ENCODE measurements at regions not wholly inside any gene's neighbourhood (a gene's known extent, or its start where the extent isn't known, plus 50 kb on each side); places are given as distances from the start of the nearest gene placed in this dataset.

- Mint-ChIP-seq H3K9me3 (peaks cover 13% of the 10 kb centered on the region), H3K4me1 (no peaks in the 10 kb centered on the region), H3K4me3 (no peak overlapping the region)
These were observed 420.2 kb upstream of the CADM2 start for GRCh38 chr3:84538597-84538996.

DNA sequence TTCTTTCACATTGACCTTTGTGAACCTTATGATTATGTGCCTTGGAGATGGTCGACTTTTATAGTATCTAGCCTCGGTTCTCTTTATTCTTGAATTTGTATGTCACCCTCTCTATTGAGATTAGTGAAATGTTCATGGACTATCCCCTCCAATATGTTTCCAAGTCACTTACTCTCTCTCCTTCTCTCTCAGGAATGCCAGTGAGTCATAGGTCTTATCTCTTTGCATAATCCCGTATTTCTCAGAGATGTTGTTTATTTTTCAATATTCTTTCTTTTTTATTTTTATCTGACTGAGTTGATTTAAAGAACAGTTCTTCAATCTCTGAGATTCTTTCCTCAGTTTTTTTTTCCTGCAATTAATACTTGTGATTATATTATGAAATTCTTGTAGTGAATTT, 411.6 kb upstream of the CADM2 start:
- DNase-seq, result no peak
- no peaks in the 10 kb centered on the region for H3K27me3 Mint-ChIP-seq (ENCODE audit: insufficient read depth)
- H3K36me3 ChIP-seq (ENCODE audit: control insufficient read depth, insufficient read depth, low read length), result no peaks in the 10 kb centered on the region
- no peak for TF ChIP-seq CTCF (conservative IDR thresholded peaks at IDR 0.05)
- WGBS, 2 experiments (ENCODE audit: insufficient coverage in 1 of 2, insufficient read length in 1 of 2), result 81% methylated on average over 3 of the region's 3 CpGs; no CpG with 5 or more reads in 1 of the 2 experiments
- no peak overlapping the region for H3K9ac ChIP-seq (ENCODE audit: extremely low read depth, low read length, poor library complexity, severe bottlenecking)
- H3K4me1 Mint-ChIP-seq, result peaks cover 10% of the 10 kb centered on the region
- no peak overlapping the region for H3K4me3 Mint-ChIP-seq
- H3K9me3 ChIP-seq (ENCODE audit: control insufficient read depth, low read length), result no peaks in the 10 kb centered on the region
- H3K4me3 ChIP-seq (ENCODE audit: low read length), result no peak overlapping the region
- H3K9me3 Mint-ChIP-seq, result peaks cover 2% of the 10 kb centered on the region
- H3K4me1 ChIP-seq (ENCODE audit: control insufficient read depth, insufficient read depth, low read length), result no peaks in the 10 kb centered on the region
- H3K27ac Mint-ChIP-seq, result peak overlapping the region; percentile 83
- H3K36me3 Mint-ChIP-seq (ENCODE audit: low read depth), result no peaks in the 10 kb centered on the region
- no peak overlapping the region for H3K27ac ChIP-seq (ENCODE audit: low read depth, low read length)
- no peaks in the 10 kb centered on the region for H3K27me3 ChIP-seq (ENCODE audit: control insufficient read depth, insufficient read depth, low read length, poor library complexity, severe bottlenecking)

More at GRCh38 chr3:84538597-84538996, 420.2 kb upstream of the CADM2 start:
- Histone ChIP-seq H3K9me3 (ENCODE audit: control insufficient read depth, low read length) (peaks cover 11% of the 10 kb centered on the region), H3K9ac (ENCODE audit: extremely low read depth, low read length, poor library complexity, severe bottlenecking) (no peak overlapping the region), H3K4me1 (ENCODE audit: control insufficient read depth, insufficient read depth, low read length) (no peaks in the 10 kb centered on the region), H3K27me3 (ENCODE audit: control insufficient read depth, insufficient read depth, low read length, poor library complexity, severe bottlenecking) (no peaks in the 10 kb centered on the region), H3K4me3 (ENCODE audit: low read length) (no peak overlapping the region), H3K36me3 (ENCODE audit: control insufficient read depth, insufficient read depth, low read length) (no peaks in the 10 kb centered on the region), H3K27ac (ENCODE audit: low read depth, low read length) (no peak overlapping the region)
- no peak for DNase-seq
- Mint-ChIP-seq H3K27me3 (ENCODE audit: insufficient read depth) (no peaks in the 10 kb centered on the region), H3K36me3 (ENCODE audit: low read depth) (no peaks in the 10 kb centered on the region), H3K27ac (no peak overlapping the region)
- no peak for TF ChIP-seq CTCF (conservative IDR thresholded peaks at IDR 0.05)

DNA sequence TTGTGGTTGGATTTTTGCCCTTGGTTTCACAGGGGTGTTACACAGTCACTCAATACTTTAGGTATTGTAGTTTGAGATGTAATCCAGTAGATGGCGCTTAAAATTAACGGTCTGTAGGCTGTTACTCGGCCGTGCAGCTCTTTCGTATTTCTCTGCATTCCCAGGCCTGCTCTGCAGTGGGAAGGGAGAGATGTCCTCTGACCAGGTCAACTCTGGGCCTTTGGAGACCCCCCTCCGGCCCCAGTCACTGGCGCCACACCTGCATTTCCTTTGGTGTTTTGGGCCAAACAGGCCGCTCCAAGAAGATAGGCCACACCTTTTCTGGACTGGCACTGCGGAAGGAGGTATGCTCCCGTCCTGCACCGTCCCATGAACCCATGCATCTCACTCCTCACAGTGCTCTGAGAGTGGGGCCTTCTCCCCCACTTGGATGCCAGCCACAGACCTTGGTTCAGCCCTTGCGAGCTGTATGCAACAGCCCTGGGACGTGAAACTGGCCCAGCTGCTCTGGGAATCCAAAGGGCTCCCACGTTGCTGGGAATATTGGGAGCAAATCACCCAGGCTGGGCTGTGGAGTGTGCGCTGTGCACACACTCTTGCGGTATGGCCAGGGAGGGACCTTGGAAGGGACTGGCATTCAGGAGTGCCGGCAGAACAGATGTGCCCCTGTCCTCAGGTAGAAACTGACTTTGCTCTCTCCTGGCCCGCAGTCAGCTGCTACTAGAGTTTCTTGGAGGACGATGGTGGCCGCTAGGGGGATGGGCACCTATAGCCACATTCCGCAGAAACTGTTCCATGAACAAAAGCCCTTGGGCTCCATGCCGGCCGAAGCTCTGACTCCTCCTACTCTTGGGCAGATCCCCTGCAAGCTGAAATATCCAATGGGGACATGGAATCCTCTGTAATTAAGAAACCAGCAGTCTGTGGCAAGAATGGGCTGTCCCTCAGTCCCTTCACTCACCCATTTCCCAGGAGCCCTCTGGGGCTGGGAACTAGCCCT, 410.5 kb upstream of the CADM2 start:
- Mint-ChIP-seq H3K36me3 (ENCODE audit: low read depth) (no peaks in the 10 kb centered on the region), H3K9me3 (peaks cover 2% of the 10 kb centered on the region), H3K4me3 (peak overlapping the region; percentile 24), H3K27me3 (ENCODE audit: insufficient read depth) (no peaks in the 10 kb centered on the region), H3K4me1 (peaks cover 10% of the 10 kb centered on the region), H3K27ac (peak overlapping the region; percentile 83)
- TF ChIP-seq CTCF (conservative IDR thresholded peaks at IDR 0.05), result peak; percentile 78
- Histone ChIP-seq H3K9me3 (ENCODE audit: control insufficient read depth, low read length) (no peaks in the 10 kb centered on the region), H3K36me3 (ENCODE audit: control insufficient read depth, insufficient read depth, low read length) (no peaks in the 10 kb centered on the region), H3K27ac (ENCODE audit: low read depth, low read length) (no peak overlapping the region), H3K4me3 (ENCODE audit: low read length) (no peak overlapping the region), H3K9ac (ENCODE audit: extremely low read depth, low read length, poor library complexity, severe bottlenecking) (no peak overlapping the region), H3K27me3 (ENCODE audit: control insufficient read depth, insufficient read depth, low read length, poor library complexity, severe bottlenecking) (no peaks in the 10 kb centered on the region), H3K4me1 (ENCODE audit: control insufficient read depth, insufficient read depth, low read length) (no peaks in the 10 kb centered on the region)
- WGBS, 2 experiments (ENCODE audit: insufficient coverage in 1 of 2, insufficient read length in 1 of 2), result 68 to 92% methylated on average over 10 to 23 of the region's 23 CpGs
- peak; percentile 89 for DNase-seq

All from endodermal cell (in vitro differentiated cells).